Activated CD4-positive, alpha-beta T cell treated with anti-CD3 and anti-CD28 coated beads, Interleukin-2, Interleukin-6, amounts not matched to agents 100 ng/mL and 50 ng/mL, durations not matched to agents 16 hours and 8 hours (primary cell): ENCODE measurements at regions not wholly inside any gene's neighbourhood (a gene's known extent, or its start where the extent isn't known, plus 50 kb on each side); places are given as distances from the start of the nearest gene placed in this dataset.

Experiments
- DNase-seq: peaks from one replicate; pipeline ENCODE4 v3.0.0-alpha.2; 2020

DNA sequence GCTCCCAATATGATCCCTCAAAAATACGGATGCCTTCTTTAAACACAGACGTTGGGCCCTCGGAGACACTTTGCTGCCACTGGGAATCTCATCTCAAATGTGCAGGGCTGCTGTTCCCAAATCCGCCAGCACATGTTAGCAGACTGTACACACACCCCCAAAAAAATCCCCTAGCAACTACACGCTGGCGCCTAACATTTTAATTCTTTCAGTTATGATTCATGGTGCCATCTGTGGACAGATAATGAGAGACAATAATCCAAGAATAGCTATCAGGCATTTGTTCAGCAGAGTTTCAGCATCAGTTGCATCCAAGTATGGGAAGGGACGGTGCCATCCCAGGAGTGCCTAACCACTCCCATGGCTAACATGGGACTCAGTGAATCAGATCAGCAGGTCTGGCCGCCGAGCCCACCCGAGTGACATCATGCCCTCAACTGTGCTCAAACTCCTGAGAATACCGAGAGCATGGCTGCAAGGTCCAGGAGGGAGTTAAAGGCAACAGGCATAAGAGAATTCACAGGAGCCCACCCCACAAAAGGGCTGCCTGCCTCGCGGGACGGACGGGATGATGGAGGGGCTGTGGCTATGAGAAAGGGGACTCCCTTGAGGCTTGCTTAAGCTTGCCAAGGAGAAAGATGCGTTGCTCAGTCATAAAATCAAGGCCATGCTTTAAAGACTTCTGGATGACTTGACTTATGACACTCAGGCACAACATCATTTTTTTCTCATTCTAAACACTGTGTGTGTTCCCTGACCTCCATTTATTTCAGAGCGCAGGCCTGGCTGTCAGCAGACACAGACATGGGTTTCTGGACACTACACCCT lies 337.0 kb downstream of the SHANK2 start:
- no peak for DNase-seq

DNA sequence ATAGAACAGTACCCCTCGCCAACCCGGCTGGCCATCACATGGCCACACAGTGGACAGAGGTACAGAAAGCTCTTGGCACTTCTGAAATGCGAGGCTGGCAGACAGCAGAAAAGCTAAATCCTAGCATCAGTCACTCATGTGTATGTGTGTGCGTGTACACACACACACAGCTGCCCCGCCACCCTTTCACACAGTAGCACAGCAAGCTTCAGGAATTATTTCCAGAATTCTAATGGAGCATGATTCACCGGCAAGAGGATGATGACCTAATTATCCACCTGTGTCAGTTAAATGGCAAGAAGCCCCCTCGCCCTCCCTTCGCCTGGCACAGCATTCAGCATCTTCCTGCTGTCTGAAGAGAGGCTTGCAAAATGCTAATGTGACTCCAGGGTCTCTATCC lies 336.0 kb downstream of the SHANK2 start:
- DNase-seq = no peak

DNA sequence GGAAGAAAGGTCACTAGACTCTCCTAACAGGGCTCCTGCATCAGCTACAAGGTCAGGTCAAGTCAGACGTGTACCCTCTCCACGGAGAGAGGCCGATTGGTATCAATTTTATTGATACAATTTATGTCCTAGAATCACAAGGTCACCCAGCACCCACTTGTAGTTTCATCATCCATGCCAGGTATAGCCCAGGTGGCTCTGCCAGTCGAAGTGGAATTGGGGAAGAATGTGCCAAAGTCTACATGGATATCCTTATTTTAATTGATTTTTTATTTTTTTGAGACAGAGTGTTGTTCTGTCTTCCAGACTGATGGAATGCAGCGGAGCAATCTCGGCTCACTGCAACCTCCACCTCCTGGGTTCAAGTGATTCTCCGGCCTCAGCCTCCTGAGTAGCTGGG lies 334.1 kb downstream of the SHANK2 start:
- DNase-seq = no peak

DNA sequence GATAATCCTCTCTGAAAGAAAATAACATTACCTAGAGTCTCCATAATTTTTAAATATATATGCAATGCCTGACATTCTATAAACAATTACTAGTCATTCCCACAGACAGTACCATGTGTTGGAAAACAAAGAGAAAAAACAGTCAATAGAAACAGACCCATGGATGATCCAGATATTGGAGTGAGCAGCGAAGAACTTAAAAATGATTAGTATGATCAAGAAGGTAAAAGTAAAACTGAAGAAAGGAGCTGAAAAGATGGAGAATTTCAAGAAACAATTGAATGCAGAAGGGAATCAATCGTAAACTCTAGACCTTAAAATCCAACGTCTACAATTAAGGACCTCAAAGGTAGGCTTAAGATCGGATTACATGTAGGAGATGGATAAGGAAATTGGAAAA lies 330.6 kb downstream of the SHANK2 start:
- DNase-seq = no peak

- no peak for DNase-seq
Observed at GRCh38 chr11:70924108-70924507, 328.3 kb downstream of the SHANK2 start.

- no peak for DNase-seq
Observed at GRCh38 chr11:70925238-70925637, 327.1 kb downstream of the SHANK2 start.

DNA sequence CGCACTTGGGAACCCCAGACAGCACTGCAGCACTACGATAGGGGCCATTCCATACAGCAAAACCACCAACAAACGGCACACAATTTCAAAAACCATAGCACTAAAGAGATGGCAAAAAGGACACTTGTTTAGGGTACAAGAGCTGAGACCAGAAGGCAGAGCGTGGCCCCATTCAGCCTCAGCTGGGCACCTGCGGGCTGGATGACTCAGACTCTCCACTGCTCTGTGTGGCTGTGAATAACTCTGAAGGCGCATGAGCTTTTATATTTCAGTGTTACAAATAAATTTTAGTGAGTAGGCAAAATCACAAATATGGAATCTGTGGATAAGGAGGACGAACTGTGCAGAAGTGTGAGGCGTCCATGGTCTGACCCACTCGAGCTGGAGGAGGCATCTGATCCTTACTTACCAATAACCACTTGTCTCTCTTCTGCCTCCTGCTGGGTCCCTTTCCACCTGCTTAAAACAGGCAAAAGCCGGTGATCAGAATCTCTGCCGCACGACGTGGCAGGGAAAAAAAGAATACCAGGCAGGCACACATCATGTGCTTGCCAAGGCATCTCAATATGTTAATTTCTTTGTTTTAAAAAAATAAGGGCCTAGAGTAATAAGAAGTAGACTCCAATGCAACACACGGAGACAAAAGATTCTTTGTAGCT lies 325.7 kb downstream of the SHANK2 start:
- DNase-seq = no peak

DNA sequence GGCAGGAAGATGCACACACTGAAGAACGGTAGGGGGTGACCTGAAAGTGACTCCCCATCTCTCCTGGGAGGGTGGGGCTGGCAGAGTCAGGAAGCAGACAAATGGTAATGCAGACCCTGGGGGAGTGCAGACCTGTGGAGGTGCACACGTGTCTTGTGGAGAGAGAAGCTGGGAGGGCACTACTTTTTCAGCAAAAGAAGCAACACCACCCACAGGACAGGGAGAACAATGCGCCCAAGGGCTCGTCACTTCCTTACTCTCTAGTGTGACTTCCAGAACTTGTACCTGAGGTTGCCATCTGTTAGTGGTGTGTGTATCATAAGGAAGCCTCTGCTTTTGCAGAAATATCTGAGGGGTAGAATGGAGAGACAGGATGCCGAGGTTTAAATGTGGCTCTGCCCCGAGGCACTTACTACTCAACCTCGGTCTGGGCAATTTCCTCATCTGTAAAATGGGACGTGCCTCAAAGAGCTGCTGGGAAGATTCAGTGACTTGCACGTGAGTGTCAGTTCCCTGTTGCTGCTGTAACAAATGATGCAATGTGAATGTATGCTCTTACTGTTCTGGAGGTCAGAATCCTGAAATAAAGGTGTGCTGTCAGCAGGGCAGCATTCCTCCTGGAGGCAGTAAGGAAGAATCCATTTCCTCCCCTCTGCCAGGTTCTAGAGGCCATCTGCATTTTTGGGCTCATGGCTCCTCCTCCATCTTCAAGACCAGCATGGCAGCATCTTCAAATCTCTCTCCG lies 323.4 kb downstream of the SHANK2 start:
- DNase-seq = no peak

- no peak for DNase-seq
Observed at GRCh38 chr11:70930215-70930614, 322.2 kb downstream of the SHANK2 start.

DNA sequence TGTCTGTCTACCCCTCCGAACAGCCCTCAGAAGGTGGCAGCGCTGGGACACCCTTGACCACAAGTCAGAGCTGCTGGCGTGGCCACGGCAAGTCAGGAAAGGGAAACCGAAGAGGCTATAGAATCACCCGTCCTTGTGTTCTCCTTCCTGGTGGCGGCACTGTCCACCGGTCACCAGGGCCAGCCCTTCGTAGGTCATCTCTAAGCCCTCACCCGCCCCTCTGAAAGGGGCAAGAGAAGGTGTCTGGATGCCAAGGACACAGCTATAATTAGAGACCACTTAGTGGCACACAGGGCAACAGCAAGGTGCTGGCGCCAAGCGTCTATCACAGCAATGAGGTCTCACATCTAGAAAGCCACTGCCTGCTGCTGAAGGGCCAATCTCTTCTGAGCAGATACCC lies 320.9 kb downstream of the SHANK2 start:
- DNase-seq = no peak

DNA sequence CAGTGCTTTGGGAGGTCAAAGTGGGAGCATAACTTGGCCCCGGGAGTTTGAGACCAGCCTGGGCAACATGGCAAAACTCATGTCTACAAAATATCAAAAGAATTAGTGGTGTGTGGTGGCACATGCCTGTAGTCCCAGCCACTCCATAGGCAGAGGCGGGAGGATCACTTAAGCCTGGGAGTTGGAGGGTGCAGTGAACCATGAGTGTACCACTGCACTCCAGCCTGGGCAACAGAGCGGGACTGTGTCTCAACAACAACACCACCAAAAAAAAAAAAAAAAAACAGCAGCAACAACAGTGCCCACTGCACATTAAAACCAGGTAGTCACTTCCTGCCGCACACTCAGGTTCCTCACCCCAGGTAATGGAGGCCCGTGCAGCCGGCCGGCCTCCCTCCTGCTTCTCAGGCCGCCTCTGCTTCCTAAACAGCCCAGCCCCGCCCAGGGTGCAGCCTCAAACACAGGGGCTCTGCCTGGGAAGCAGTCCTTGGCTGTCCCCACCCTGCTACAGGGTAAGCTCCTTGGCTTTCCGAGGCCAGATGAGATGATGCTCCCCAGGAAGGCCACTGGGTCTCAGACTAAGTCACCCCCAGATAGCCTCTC lies 318.3 kb downstream of the SHANK2 start:
- DNase-seq = no peak

- no peak for DNase-seq
Observed at GRCh38 chr11:70935006-70935768, 317.2 kb downstream of the SHANK2 start.

- peak; percentile 13 for DNase-seq
Observed at GRCh38 chr11:70942593-70942992, 309.8 kb downstream of the SHANK2 start.

DNA sequence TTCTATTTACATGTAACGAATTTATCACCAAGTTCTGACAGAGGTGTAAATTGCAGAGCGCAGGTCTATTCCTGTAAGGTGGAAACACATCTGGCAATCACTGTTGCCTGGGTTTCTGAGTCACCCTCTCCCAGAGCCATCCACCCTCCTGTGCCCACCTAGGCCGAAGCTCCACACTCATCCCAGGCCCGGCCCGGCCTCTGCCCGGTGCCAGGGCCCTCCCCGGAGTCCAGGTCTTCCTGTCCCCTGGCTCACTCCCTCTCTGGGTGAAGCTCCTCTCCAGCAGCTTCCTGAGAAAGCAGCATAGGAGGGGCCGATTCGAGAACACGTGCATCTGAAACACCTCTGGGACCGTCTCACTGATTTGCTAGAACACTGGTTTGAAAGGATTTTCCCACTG lies 308.2 kb downstream of the SHANK2 start:
- DNase-seq = no peak

GRCh38 chr11:70944636-70945035 lies 307.7 kb downstream of the SHANK2 start:
- no peak for DNase-seq

DNA sequence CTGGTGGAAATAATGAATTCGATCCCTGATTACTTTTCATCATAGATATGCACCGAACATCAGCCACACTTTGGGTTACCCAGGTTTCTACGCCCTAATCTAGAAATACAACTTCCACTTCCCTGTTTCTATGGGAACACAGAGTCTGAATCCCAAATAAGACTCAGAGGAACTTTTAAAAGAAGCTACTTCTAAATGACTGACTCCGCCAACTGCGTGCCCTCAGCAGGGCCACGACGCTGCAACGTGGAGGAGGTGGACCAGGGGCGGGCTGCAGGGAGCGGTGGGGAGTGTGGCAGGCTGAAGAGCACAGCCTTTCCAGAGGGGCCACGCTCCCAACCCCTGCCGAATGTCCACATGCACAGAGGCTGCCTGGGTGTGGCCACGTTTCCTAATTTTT lies 304.0 kb downstream of the SHANK2 start:
- no peak for DNase-seq

DNA sequence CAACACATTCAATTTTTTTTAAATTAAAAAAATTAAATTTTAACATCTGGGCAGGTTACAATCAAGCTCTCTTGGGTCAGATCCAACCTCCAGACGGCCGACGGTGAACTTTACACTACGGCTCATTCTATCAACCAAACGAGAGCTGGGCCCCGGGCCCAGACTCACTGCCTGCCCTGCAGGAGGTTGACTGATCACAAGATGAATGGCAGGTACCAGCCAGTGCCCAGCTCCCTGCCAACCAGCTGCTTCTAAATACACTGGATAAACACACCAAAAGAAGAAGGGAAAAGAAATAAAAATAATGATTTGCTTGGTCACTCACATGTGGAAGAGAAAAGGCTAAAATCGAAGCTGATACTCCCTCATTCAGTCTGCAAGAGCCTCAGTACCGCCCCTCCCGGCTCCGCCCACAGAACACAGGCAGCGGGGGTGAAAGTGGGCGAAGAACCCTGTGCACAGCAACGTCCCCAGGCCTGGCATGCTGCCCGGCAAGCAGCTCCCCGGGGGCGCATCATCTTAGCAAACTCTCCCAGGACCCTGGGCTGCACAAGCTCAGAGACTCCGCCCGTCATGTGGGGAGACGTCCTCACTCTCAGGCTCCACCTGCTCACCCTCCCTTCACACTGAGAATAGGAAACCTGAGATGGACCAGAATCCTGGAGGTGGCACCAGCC lies 303.4 kb downstream of the SHANK2 start:
- no peak for DNase-seq

GRCh38 chr11:70951139-70951804 lies 301.1 kb downstream of the SHANK2 start:
- no peak for DNase-seq

DNA sequence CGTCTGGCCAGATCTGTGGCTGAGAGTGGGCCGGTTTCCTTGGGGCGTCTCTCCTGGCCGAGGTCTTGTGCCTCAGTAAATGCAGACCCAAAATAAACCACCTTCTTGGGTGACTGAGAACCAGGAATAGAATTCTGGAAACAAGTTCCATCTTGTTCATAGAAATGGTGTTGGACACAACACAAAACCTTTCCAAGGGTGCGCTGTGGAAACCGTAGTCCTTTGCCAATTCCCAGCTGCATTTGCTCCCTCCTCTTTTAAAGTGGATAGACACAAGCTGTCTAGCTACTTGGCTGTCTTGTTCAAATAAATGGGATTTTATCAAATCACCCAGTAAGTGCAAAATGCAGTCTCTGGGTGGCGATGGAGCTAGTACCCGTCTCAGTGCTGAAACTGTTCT lies 300.2 kb downstream of the SHANK2 start:
- DNase-seq = no peak

GRCh38 chr11:70953720-70954119 lies 298.7 kb downstream of the SHANK2 start:
- no peak for DNase-seq

DNA sequence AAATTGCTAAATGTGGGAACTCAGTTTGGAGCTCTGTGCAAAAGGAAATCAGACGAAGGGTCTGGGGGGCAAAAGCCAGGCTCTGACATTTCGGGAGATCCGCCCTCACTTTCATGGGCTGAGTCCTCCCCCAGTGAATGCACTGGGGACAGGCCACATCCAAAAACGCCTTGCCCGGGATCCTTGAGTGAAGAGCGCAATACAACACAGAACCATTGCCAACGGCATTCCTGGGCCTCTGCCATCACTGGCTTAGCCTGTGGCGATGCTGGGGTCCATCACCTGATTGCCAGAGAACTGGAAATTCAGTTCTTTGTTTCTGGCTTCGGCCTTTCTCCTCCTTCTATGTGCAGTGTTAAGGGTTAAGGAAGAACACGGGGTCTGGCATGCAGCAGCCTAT lies 297.9 kb downstream of the SHANK2 start:
- DNase-seq = no peak
